ENCODE measurements at regions not wholly inside any gene's neighbourhood (a gene's known extent, or its start where the extent isn't known, plus 50 kb on each side); places are given as distances from the start of the nearest gene placed in this dataset.
"Not testable (repeated sequence)": the region's sequence is repeated elsewhere in the genome, so short reads cannot be mapped to it uniquely, and the experiment has no call there.

GRCh38 chr7:140283472-140283871, 106.7 kb upstream of the KDM7A start:
- DNase-seq (ENCODE audit: low read depth, low spot score) = no peak
- H3K27me3 ChIP-seq (ENCODE audit: control insufficient read depth, insufficient read depth, low read length) = no peaks in the 10 kb centered on the region
- H3K36me3 ChIP-seq (ENCODE audit: control insufficient read depth, insufficient read depth, low read length) = no peaks in the 10 kb centered on the region
- H3K27ac ChIP-seq (ENCODE audit: low read length) = no peak overlapping the region
- no peaks in the 10 kb centered on the region for H3K4me1 ChIP-seq (ENCODE audit: control insufficient read depth, insufficient read depth, low read length)
- no CpG with 5 or more reads among the region's 3 CpGs for WGBS (ENCODE audit: insufficient coverage, insufficient read length)
- H3K9me3 ChIP-seq (ENCODE audit: control insufficient read depth, insufficient read depth, low read length) = no peaks in the 10 kb centered on the region
- no peak overlapping the region for H3K4me3 ChIP-seq (ENCODE audit: low read length)

- Histone ChIP-seq H3K4me1 (ENCODE audit: control insufficient read depth, insufficient read depth, low read length) (no peaks in the 10 kb centered on the region), H3K27ac (ENCODE audit: low read length) (no peak overlapping the region), H3K36me3 (ENCODE audit: control insufficient read depth, insufficient read depth, low read length) (no peaks in the 10 kb centered on the region), H3K4me3 (ENCODE audit: low read length) (no peak overlapping the region), H3K27me3 (ENCODE audit: control insufficient read depth, insufficient read depth, low read length) (no peaks in the 10 kb centered on the region), H3K9me3 (ENCODE audit: control insufficient read depth, insufficient read depth, low read length) (no peaks in the 10 kb centered on the region)
- no CpG with 5 or more reads among the region's 5 CpGs for WGBS (ENCODE audit: insufficient coverage, insufficient read length)
- no peak for DNase-seq (ENCODE audit: low read depth, low spot score)
These were observed 105.2 kb upstream of the KDM7A start for GRCh38 chr7:140281960-140282359.

GRCh38 chr7:140281255-140281654, 104.5 kb upstream of the KDM7A start:
- DNase-seq (ENCODE audit: low read depth, low spot score) = no peak
- H3K36me3 ChIP-seq (ENCODE audit: control insufficient read depth, insufficient read depth, low read length) = no peaks in the 10 kb centered on the region
- no CpG with 5 or more reads among the region's 3 CpGs for WGBS (ENCODE audit: insufficient coverage, insufficient read length)
- H3K9me3 ChIP-seq (ENCODE audit: control insufficient read depth, insufficient read depth, low read length) = no peaks in the 10 kb centered on the region
- no peak overlapping the region for H3K27ac ChIP-seq (ENCODE audit: low read length)
- H3K27me3 ChIP-seq (ENCODE audit: control insufficient read depth, insufficient read depth, low read length) = no peaks in the 10 kb centered on the region
- H3K4me3 ChIP-seq (ENCODE audit: low read length) = no peak overlapping the region
- no peaks in the 10 kb centered on the region for H3K4me1 ChIP-seq (ENCODE audit: control insufficient read depth, insufficient read depth, low read length)

GRCh38 chr7:140276001-140276400, 99.2 kb upstream of the KDM7A start:
- DNase-seq (ENCODE audit: low read depth, low spot score) = no peak
- H3K27ac ChIP-seq (ENCODE audit: low read length) = no peak overlapping the region
- no peaks in the 10 kb centered on the region for H3K9me3 ChIP-seq (ENCODE audit: control insufficient read depth, insufficient read depth, low read length)
- H3K27me3 ChIP-seq (ENCODE audit: control insufficient read depth, insufficient read depth, low read length) = no peaks in the 10 kb centered on the region
- H3K4me3 ChIP-seq (ENCODE audit: low read length) = no peak overlapping the region
- no CpG with 5 or more reads among the region's 5 CpGs for WGBS (ENCODE audit: insufficient coverage, insufficient read length)
- no peaks in the 10 kb centered on the region for H3K36me3 ChIP-seq (ENCODE audit: control insufficient read depth, insufficient read depth, low read length)
- H3K4me1 ChIP-seq (ENCODE audit: control insufficient read depth, insufficient read depth, low read length) = no peaks in the 10 kb centered on the region

- no peaks in the 10 kb centered on the region for H3K27me3 ChIP-seq (ENCODE audit: control insufficient read depth, insufficient read depth, low read length)
- no peaks in the 10 kb centered on the region for H3K36me3 ChIP-seq (ENCODE audit: control insufficient read depth, insufficient read depth, low read length)
- WGBS (ENCODE audit: insufficient coverage, insufficient read length) = no CpG with 5 or more reads among the region's 11 CpGs
- H3K4me3 ChIP-seq (ENCODE audit: low read length) = no peak overlapping the region
- H3K4me1 ChIP-seq (ENCODE audit: control insufficient read depth, insufficient read depth, low read length) = no peaks in the 10 kb centered on the region
- no peak overlapping the region for H3K27ac ChIP-seq (ENCODE audit: low read length)
- DNase-seq (ENCODE audit: low read depth, low spot score) = no peak
- H3K9me3 ChIP-seq (ENCODE audit: control insufficient read depth, insufficient read depth, low read length) = no peaks in the 10 kb centered on the region
These were observed 98.5 kb upstream of the KDM7A start for GRCh38 chr7:140275069-140275965.

- Histone ChIP-seq H3K36me3 (ENCODE audit: control insufficient read depth, insufficient read depth, low read length) (no peaks in the 10 kb centered on the region), H3K4me1 (ENCODE audit: control insufficient read depth, insufficient read depth, low read length) (no peaks in the 10 kb centered on the region), H3K9me3 (ENCODE audit: control insufficient read depth, insufficient read depth, low read length) (no peaks in the 10 kb centered on the region), H3K27me3 (ENCODE audit: control insufficient read depth, insufficient read depth, low read length) (no peaks in the 10 kb centered on the region), H3K27ac (ENCODE audit: low read length) (no peak overlapping the region), H3K4me3 (ENCODE audit: low read length) (no peak overlapping the region)
- WGBS (ENCODE audit: insufficient coverage, insufficient read length) = no CpG with 5 or more reads among the region's 8 CpGs
- no peak for DNase-seq (ENCODE audit: low read depth, low spot score)
These were observed 96.6 kb upstream of the KDM7A start for GRCh38 chr7:140273417-140273816.

GRCh38 chr7:140271643-140271968, 94.8 kb upstream of the KDM7A start:
- H3K27ac ChIP-seq (ENCODE audit: low read length); DNase-seq (ENCODE audit: low read depth, low spot score); H3K36me3 ChIP-seq (ENCODE audit: control insufficient read depth, insufficient read depth, low read length): not testable (repeated sequence)

GRCh38 chr7:140269004-140269638, 92.3 kb upstream of the KDM7A start:
- no peaks in the 10 kb centered on the region for H3K9me3 ChIP-seq (ENCODE audit: control insufficient read depth, insufficient read depth, low read length)
- H3K4me3 ChIP-seq (ENCODE audit: low read length) = no peak overlapping the region
- no peaks in the 10 kb centered on the region for H3K27me3 ChIP-seq (ENCODE audit: control insufficient read depth, insufficient read depth, low read length)
- no peaks in the 10 kb centered on the region for H3K4me1 ChIP-seq (ENCODE audit: control insufficient read depth, insufficient read depth, low read length)
- no peak for DNase-seq (ENCODE audit: low read depth, low spot score)
- no peaks in the 10 kb centered on the region for H3K36me3 ChIP-seq (ENCODE audit: control insufficient read depth, insufficient read depth, low read length)
- H3K27ac ChIP-seq (ENCODE audit: low read length) = no peak overlapping the region
- WGBS (ENCODE audit: insufficient coverage, insufficient read length) = no CpG with 5 or more reads among the region's 6 CpGs

More at GRCh38 chr7:140271643-140271968, 94.8 kb upstream of the KDM7A start:
- not testable (repeated sequence) for H3K4me1 ChIP-seq (ENCODE audit: control insufficient read depth, insufficient read depth, low read length); H3K27me3 ChIP-seq (ENCODE audit: control insufficient read depth, insufficient read depth, low read length); H3K9me3 ChIP-seq (ENCODE audit: control insufficient read depth, insufficient read depth, low read length); H3K4me3 ChIP-seq (ENCODE audit: low read length)
- WGBS (ENCODE audit: insufficient coverage, insufficient read length) = no CpG with 5 or more reads among the region's 16 CpGs

GRCh38 chr7:140267381-140268226, 90.8 kb upstream of the KDM7A start:
- WGBS (ENCODE audit: insufficient coverage, insufficient read length) = no CpG with 5 or more reads among the region's 11 CpGs
- no peak for DNase-seq (ENCODE audit: low read depth, low spot score)

GRCh38 chr7:140263277-140263676, 86.5 kb upstream of the KDM7A start:
- H3K27me3 ChIP-seq (ENCODE audit: control insufficient read depth, insufficient read depth, low read length) = no peaks in the 10 kb centered on the region
- H3K4me1 ChIP-seq (ENCODE audit: control insufficient read depth, insufficient read depth, low read length) = no peaks in the 10 kb centered on the region
- H3K27ac ChIP-seq (ENCODE audit: low read length) = no peak overlapping the region
- H3K4me3 ChIP-seq (ENCODE audit: low read length) = no peak overlapping the region
- 0 out of 2 replicates have a peak, but pooled peaks cover 2% of the 10 kb centered on the region for H3K36me3 ChIP-seq (ENCODE audit: control insufficient read depth, insufficient read depth, low read length)
- WGBS (ENCODE audit: insufficient coverage, insufficient read length) = no CpG with 5 or more reads among the region's 6 CpGs
- DNase-seq (ENCODE audit: low read depth, low spot score) = no peak
- no peaks in the 10 kb centered on the region for H3K9me3 ChIP-seq (ENCODE audit: control insufficient read depth, insufficient read depth, low read length)

More at GRCh38 chr7:140267381-140268226, 90.8 kb upstream of the KDM7A start:
- no peaks in the 10 kb centered on the region for H3K27me3 ChIP-seq (ENCODE audit: control insufficient read depth, insufficient read depth, low read length)
- no peaks in the 10 kb centered on the region for H3K36me3 ChIP-seq (ENCODE audit: control insufficient read depth, insufficient read depth, low read length)
- H3K4me3 ChIP-seq (ENCODE audit: low read length) = no peak overlapping the region
- no peaks in the 10 kb centered on the region for H3K9me3 ChIP-seq (ENCODE audit: control insufficient read depth, insufficient read depth, low read length)
- no peaks in the 10 kb centered on the region for H3K4me1 ChIP-seq (ENCODE audit: control insufficient read depth, insufficient read depth, low read length)
- no peak overlapping the region for H3K27ac ChIP-seq (ENCODE audit: low read length)
